ENCODE measurements at regions not wholly inside any gene's neighbourhood (a gene's known extent, or its start where the extent isn't known, plus 50 kb on each side); places are given as distances from the start of the nearest gene placed in this dataset.

DNA sequence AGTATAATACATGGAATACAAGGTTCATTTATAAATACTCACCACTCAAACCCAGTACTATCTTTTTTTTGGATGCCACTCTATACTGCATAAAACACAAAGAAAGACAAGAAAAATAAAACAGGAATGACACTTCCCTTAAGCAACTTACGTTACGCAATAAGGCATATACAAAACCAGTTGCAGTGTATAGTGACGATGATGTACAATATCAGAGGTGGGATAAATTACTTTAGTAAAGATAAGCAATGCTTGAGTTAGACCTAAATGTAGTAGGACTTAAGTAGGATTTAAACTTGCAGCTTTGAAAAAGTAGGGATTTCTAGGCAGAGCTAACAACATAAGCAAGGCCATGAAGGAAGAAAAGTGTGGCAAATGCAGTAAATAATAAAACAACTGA lies 374.9 kb downstream of the SPRY2 start:
- no peak for TF ChIP-seq POLR2AphosphoS5 (IDR thresholded peaks at IDR 0.05)
- no peak for TF ChIP-seq EP300 (IDR thresholded peaks at IDR 0.05; ENCODE audit: low read depth)
- TF ChIP-seq, protein P1, sequence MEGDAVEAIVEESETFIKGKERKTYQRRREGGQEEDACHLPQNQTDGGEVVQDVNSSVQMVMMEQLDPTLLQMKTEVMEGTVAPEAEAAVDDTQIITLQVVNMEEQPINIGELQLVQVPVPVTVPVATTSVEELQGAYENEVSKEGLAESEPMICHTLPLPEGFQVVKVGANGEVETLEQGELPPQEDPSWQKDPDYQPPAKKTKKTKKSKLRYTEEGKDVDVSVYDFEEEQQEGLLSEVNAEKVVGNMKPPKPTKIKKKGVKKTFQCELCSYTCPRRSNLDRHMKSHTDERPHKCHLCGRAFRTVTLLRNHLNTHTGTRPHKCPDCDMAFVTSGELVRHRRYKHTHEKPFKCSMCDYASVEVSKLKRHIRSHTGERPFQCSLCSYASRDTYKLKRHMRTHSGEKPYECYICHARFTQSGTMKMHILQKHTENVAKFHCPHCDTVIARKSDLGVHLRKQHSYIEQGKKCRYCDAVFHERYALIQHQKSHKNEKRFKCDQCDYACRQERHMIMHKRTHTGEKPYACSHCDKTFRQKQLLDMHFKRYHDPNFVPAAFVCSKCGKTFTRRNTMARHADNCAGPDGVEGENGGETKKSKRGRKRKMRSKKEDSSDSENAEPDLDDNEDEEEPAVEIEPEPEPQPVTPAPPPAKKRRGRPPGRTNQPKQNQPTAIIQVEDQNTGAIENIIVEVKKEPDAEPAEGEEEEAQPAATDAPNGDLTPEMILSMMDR (IDR thresholded peaks at IDR 0.05), result no peak

Measured in transverse colon (tissue), 4 donors.